ENCODE measurements at regions not wholly inside any gene's neighbourhood (a gene's known extent, or its start where the extent isn't known, plus 50 kb on each side); places are given as distances from the start of the nearest gene placed in this dataset.

- TF ChIP-seq GATA3 (IDR thresholded peaks at IDR 0.05; ENCODE audit: low read depth, low read length) = no peak
- TF ChIP-seq GATA2 (IDR thresholded peaks at IDR 0.05; ENCODE audit: low read depth, low read length) = no peak
Observed at GRCh38 chr14:58718226-58719205, 80.8 kb downstream of the DACT1 start.

DNA sequence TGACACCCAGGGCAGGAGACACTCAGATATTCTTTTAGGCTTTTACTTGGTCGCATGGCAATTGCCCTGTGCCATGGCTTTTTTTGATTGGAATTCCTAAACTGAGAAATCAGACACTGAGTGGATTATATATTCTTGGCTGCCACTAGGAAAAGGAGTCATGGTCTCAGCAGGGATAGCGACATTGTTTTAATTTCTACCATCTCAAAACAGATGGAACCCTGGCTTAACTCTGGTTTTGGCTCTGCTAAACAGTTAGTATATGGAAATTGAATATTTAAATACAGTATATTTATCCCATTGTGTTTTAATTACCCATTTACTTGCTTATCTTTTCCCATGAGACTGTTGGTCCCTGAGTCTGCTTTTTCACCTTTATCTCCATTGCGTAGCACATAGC is 84.0 kb downstream of the DACT1 start:
- TF ChIP-seq GATA3 (IDR thresholded peaks at IDR 0.05; ENCODE audit: low read depth, low read length) = no peak
- TF ChIP-seq GATA2 (IDR thresholded peaks at IDR 0.05; ENCODE audit: low read depth, low read length) = no peak

- TF ChIP-seq GATA2 (IDR thresholded peaks at IDR 0.05; ENCODE audit: low read depth, low read length) = no peak
- TF ChIP-seq GATA3 (IDR thresholded peaks at IDR 0.05; ENCODE audit: low read depth, low read length) = no peak
Observed at GRCh38 chr14:58722441-58722840, 84.7 kb downstream of the DACT1 start.

- TF ChIP-seq GATA3 (IDR thresholded peaks at IDR 0.05; ENCODE audit: low read depth, low read length) = no peak
- no peak for TF ChIP-seq GATA2 (IDR thresholded peaks at IDR 0.05; ENCODE audit: low read depth, low read length)
Observed at GRCh38 chr14:58724206-58724605, 86.4 kb downstream of the DACT1 start.

- TF ChIP-seq GATA3 (IDR thresholded peaks at IDR 0.05; ENCODE audit: low read depth, low read length) = no peak
- TF ChIP-seq GATA2 (IDR thresholded peaks at IDR 0.05; ENCODE audit: low read depth, low read length) = no peak
Observed at GRCh38 chr14:58724702-58725101, 86.9 kb downstream of the DACT1 start.

GRCh38 chr14:58725226-58725625 is 87.5 kb downstream of the DACT1 start:
- no peak for TF ChIP-seq GATA2 (IDR thresholded peaks at IDR 0.05; ENCODE audit: low read depth, low read length)
- no peak for TF ChIP-seq GATA3 (IDR thresholded peaks at IDR 0.05; ENCODE audit: low read depth, low read length)

GRCh38 chr14:58725871-58726270 is 88.1 kb downstream of the DACT1 start:
- no peak for TF ChIP-seq GATA3 (IDR thresholded peaks at IDR 0.05; ENCODE audit: low read depth, low read length)
- no peak for TF ChIP-seq GATA2 (IDR thresholded peaks at IDR 0.05; ENCODE audit: low read depth, low read length)

DNA sequence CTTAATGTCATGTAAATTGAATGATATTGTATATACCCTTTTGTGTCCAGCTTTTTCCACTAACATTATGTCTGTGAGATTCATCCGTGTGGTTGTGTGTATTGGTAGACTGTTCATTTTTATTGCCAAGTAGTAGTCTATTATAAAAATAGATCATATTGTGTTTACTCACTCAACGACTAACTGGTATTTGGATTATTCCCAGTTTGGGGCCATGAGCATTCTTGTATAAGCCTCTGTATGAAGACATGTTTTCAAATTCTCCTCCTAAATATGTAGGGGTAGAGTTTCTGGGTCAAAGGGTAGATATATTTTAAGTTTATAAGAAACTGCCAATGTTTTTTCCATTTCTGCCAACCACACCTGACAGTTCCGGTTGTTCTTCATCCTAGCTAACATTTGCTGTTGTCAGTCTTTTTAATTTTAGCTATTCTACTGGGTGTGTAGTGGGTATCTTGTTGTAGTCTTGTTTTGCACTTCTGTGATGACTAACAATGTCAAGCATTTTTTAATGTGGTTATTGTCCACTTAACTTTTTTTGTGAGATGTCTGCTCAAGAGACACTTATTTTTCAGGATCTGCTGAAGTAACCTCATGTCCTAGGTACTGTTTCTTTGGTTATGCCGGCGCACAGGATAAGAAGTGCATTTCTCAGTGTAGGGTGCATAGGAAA is 93.2 kb downstream of the DACT1 start:
- TF ChIP-seq GATA2 (IDR thresholded peaks at IDR 0.05; ENCODE audit: low read depth, low read length) (no peak), GATA3 (IDR thresholded peaks at IDR 0.05; ENCODE audit: low read depth, low read length) (no peak)

- TF ChIP-seq GATA3 (IDR thresholded peaks at IDR 0.05; ENCODE audit: low read depth, low read length) = no peak
- no peak for TF ChIP-seq GATA2 (IDR thresholded peaks at IDR 0.05; ENCODE audit: low read depth, low read length)
Observed at GRCh38 chr14:58731465-58732293, 93.9 kb downstream of the DACT1 start.

DNA sequence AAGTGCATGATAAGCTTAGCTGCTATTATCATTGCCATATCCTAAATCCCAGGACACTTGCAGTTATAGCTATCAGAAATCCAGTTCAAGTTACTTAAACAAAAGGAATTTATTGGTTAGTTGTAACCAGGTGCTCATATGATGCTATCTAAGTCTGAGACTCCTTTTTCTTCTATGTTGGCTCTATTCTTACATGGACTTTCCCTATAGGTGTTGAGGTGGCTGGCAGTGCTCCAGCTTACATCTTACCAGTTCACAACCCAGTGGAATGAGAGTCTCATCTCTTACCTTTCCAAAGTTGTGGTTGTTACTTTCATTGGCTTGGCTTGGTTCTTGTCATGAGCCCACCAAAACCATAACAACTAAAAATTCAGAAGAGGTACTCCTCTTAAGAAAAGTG is 94.6 kb downstream of the DACT1 start:
- TF ChIP-seq GATA3 (IDR thresholded peaks at IDR 0.05; ENCODE audit: low read depth, low read length) (no peak), GATA2 (IDR thresholded peaks at IDR 0.05; ENCODE audit: low read depth, low read length) (no peak)

GRCh38 chr14:58733451-58734208 is 95.9 kb downstream of the DACT1 start:
- TF ChIP-seq GATA2 (IDR thresholded peaks at IDR 0.05; ENCODE audit: low read depth, low read length) (no peak), GATA3 (IDR thresholded peaks at IDR 0.05; ENCODE audit: low read depth, low read length) (no peak)

DNA sequence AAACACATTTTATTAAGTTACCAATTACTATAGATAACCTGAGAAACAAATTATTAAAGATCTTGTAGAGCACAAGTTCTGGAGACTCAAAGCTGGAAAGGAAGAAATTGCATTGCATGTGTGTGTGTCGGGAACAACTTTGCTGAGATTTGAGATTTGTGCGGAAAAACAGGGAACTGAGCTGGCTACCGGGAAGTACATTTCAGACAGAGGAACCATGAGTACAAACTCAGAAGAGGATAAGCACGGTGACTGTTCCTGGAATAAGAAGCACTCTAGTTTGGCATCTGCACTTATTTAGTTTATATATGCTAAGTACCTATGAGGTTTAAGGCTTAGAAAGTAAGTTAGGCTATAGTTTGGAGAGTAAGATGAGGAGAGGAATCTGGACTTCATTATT is 97.8 kb downstream of the DACT1 start:
- TF ChIP-seq GATA3 (IDR thresholded peaks at IDR 0.05; ENCODE audit: low read depth, low read length) (no peak), GATA2 (IDR thresholded peaks at IDR 0.05; ENCODE audit: low read depth, low read length) (no peak)

DNA sequence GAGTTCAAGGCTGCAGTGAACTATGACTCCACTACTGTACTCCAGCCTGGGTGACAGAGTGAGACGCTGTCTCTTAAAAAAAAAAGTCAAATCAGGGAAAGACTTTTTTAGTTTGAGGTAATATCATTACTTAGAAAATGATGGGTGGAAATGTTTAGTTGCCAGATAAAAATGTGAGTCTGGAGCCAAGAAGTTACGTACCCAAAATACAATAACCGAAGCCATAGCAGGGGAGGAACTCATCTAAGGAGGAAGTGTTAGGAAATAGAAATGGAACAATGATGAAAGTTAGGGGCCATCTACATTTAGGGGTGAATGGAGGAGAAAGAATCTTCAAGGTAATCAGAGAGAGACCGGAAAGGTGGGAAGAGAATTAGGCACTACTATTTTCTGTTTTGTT is 98.8 kb downstream of the DACT1 start:
- TF ChIP-seq GATA3 (IDR thresholded peaks at IDR 0.05; ENCODE audit: low read depth, low read length) = no peak
- no peak for TF ChIP-seq GATA2 (IDR thresholded peaks at IDR 0.05; ENCODE audit: low read depth, low read length)
